Right lobe of liver (tissue), 4 donors: ENCODE measurements at regions not wholly inside any gene's neighbourhood (a gene's known extent, or its start where the extent isn't known, plus 50 kb on each side); places are given as distances from the start of the nearest gene placed in this dataset.

Experiments used
- CTCF ChIP-seq, 4 donors: fragments of 200-600 bp in 3 of 4; fragments of 450-650 bp in 1 of 4; IDR thresholded peaks; one replicate each; pipeline versions ENCODE4 v1.5.1 to v1.8.0; 2016 to 2022; ENCODE audit warnings: antibody characterized with exemption in 4 of 4, mild to moderate bottlenecking in 2 of 4
- POLR2A ChIP-seq: fragments of 450-650 bp; IDR thresholded peaks from one replicate; pipeline ENCODE4 v1.6.1; 2017; ENCODE audit warnings: antibody characterized with exemption, mild to moderate bottlenecking
- donor health status: DM: no; HTN: no; CAD: no.
- donor health status: DM: no; HTN: no; CAD: no.
- donor health status: DM: no; HTN: yes; CAD: no.

DNA sequence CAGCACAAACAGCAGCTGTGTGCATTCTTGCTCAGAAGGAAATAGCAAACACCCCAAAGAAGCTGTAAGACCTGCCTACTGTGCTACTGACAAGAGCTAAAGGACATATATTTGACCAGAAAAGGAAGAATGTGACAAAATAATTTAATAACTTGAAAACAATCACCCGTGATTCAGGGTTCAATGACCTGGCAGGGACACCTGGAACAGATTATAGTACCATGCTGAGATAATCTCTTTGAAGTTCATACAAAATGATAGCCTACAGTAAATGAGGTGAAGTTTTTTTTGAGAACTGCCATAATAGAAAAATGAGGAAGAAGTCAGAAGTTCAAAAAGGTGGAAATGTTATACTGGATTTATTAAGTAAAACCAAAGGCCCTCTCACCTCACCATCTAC, 324.8 kb upstream of the GULP1 start:
- TF ChIP-seq POLR2A (no peak), CTCF (IDR thresholded peaks at IDR 0.05) (no peak)
